K562 (cell line): ENCODE measurements at regions not wholly inside any gene's neighbourhood (a gene's known extent, or its start where the extent isn't known, plus 50 kb on each side); places are given as distances from the start of the nearest gene placed in this dataset.

Experiments used
- ARHGAP35 ChIP-seq: fragments of 450-650 bp; IDR thresholded peaks from 2 replicates; pipeline ENCODE4 v1.6.1; 2018; ENCODE audit not compliant: partially characterized antibody
- CBX2 ChIP-seq: fragments of 200-600 bp; sonication (generic); IDR thresholded peaks from one replicate; pipeline ENCODE4 v1.6.1; 2012; ENCODE audit warnings: mild to moderate bottlenecking, low read length, inconsistent platforms; ENCODE audit not compliant: insufficient read depth, poor library complexity, severe bottlenecking
- CBX3 ChIP-seq, 2 experiments: IDR thresholded peaks; 1 replicate in 1 of 2; 2 replicates in 1 of 2; pipeline ENCODE4 v1.6.1; 2012; ENCODE audit warnings: inconsistent platforms in 2 of 2, low read length in 2 of 2, borderline replicate concordance in 1 of 2, control low read depth in 1 of 2
- ESRRA ChIP-seq: fragments of 450-650 bp; IDR thresholded peaks from 2 replicates; pipeline ENCODE4 v1.6.1; 2014; ENCODE audit warnings: low read depth, mild to moderate bottlenecking, moderate library complexity, borderline replicate concordance
- PHF21A ChIP-seq: fragments of 450-650 bp; IDR thresholded peaks from 2 replicates; pipeline ENCODE4 v1.6.1; 2017; ENCODE audit warnings: low read depth, borderline replicate concordance
- TEAD4 ChIP-seq, 2 experiments: sonication (generic) in 1 of 2; formaldehyde crosslinking in 1 of 2; IDR thresholded peaks; 2 replicates each; pipeline versions ENCODE4 v1.6.1 to v1.8.0; 2012 to 2022; ENCODE audit warnings: borderline replicate concordance in 1 of 2, inconsistent platforms in 1 of 2, low read length in 1 of 2, mild to moderate bottlenecking in 1 of 2, missing genetic modification reagents in 1 of 2
- TRIM28 ChIP-seq: fragments of 450-650 bp; IDR thresholded peaks from 2 replicates; pipeline ENCODE4 v1.6.1; 2017
- ZNF75A ChIP-seq: fragments of 450-650 bp; formaldehyde crosslinking; IDR thresholded peaks from 2 replicates; pipeline ENCODE4 v1.4.0; 2020; ENCODE audit warnings: mild to moderate bottlenecking

DNA sequence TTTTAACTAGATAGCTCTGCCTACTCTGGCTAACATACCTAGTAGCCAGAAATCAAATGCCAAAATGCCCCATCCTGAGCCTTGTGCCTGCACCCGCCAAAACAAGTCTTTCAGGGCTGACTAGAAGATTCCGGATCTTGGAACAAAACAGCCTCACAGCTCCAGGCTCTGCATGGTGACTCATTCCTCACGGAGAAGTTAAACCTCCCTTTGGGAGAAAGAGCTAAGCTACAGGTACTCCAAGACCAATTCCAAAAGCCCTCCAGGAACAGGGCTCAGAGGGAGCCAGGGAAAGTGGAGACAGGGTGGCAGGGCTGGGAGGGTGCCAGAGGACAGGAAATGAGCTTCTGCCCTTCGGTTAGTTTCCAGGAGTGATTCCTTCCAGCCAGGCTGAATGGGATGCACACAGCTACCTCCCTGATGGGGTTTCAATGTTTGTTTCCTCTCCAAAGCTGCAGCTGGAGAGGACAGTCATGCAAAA is 295.6 kb downstream of the TNS1 start:
- TF ChIP-seq ARHGAP35 (no peak), CBX2 (no peak), ZNF75A (CRISPR knock-in tag) (no peak), TRIM28 (no peak), PHF21A (no peak), ESRRA (no peak), TEAD4 (IDR thresholded peaks at IDR 0.05; ENCODE audit: low read length) (no peak), TEAD4 (CRISPR knock-in tag; IDR thresholded peaks at IDR 0.05; ENCODE audit: borderline replicate concordance) (no peak), CBX3 (IDR thresholded peaks at IDR 0.05; ENCODE audit: borderline replicate concordance in 1 of 2, low read length in 2 of 2) (no peak)
